Endothelial cell of umbilical vein (primary cell): ENCODE measurements at regions not wholly inside any gene's neighbourhood (a gene's known extent, or its start where the extent isn't known, plus 50 kb on each side); places are given as distances from the start of the nearest gene placed in this dataset.

Source experiments
- GATA2 ChIP-seq: IDR thresholded peaks from 2 replicates; pipeline ENCODE4 v1.7.0; 2011; ENCODE audit warnings: low read depth, mild to moderate bottlenecking, moderate library complexity, mixed read lengths, low read length; ENCODE audit not compliant: insufficient read length, insufficient read depth
- MYC ChIP-seq: IDR thresholded peaks from one replicate; pipeline ENCODE4 v1.6.1; 2011; ENCODE audit warnings: mild to moderate bottlenecking, low read depth, low read length
- POLR2A ChIP-seq: IDR thresholded peaks from 2 replicates; pipeline ENCODE4 v1.6.1; 2012; ENCODE audit warnings: low read depth, mild to moderate bottlenecking, control low read depth, low read length
- POLR2AphosphoS5 ChIP-seq: IDR thresholded peaks from 2 replicates; pipeline ENCODE4 v1.6.1; 2012; ENCODE audit warnings: low read depth, mild to moderate bottlenecking, control low read depth, low read length, moderate library complexity; ENCODE audit not compliant: insufficient read depth
- TF ChIP-seq, protein P1 (sequence below), 2 donors: IDR thresholded peaks; 1 replicate in 1 of 2; 2 replicates in 1 of 2; pipeline ENCODE4 v1.5.1; 2011; ENCODE audit warnings: low read length in 2 of 2, mild to moderate bottlenecking in 2 of 2, moderate library complexity in 2 of 2, control low read depth in 1 of 2, inconsistent platforms in 1 of 2, low read depth in 1 of 2; ENCODE audit not compliant: insufficient read depth in 1 of 2; ENCODE audit errors: extremely low read depth in 1 of 2
- TF ChIP-seq, protein P2 (sequence below): IDR thresholded peaks from 2 replicates; pipeline ENCODE4 v1.6.1; 2011; ENCODE audit not compliant: insufficient read depth, insufficient read length

DNA sequence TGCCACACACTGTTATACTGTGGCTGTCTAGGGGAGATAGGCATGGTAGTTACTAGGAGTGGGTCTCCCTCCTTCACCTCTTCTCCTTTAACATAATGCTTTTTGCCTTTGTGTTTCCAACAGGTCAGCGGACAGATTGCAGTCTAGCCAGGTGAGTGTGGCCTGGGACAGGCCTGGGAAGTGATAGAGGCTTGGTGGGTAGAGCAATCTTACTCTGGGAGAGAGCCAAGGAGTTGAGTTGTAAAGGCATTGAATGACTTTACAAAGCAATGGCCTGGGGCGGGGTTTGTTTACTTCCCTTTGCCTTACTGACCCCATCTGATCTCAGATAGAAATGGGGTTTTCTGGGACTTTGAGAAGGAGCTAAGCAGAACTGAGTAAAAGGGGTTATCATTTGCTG is 51.0 kb upstream of the IKBKE start:
- TF ChIP-seq, protein P1, sequence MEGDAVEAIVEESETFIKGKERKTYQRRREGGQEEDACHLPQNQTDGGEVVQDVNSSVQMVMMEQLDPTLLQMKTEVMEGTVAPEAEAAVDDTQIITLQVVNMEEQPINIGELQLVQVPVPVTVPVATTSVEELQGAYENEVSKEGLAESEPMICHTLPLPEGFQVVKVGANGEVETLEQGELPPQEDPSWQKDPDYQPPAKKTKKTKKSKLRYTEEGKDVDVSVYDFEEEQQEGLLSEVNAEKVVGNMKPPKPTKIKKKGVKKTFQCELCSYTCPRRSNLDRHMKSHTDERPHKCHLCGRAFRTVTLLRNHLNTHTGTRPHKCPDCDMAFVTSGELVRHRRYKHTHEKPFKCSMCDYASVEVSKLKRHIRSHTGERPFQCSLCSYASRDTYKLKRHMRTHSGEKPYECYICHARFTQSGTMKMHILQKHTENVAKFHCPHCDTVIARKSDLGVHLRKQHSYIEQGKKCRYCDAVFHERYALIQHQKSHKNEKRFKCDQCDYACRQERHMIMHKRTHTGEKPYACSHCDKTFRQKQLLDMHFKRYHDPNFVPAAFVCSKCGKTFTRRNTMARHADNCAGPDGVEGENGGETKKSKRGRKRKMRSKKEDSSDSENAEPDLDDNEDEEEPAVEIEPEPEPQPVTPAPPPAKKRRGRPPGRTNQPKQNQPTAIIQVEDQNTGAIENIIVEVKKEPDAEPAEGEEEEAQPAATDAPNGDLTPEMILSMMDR (IDR thresholded peaks at IDR 0.05; ENCODE audit: extremely low read depth in 1 of 2, insufficient read depth in 1 of 2, low read depth in 1 of 2, low read length in 2 of 2) = no peak
- TF ChIP-seq MYC (no peak), GATA2 (no peak), POLR2A (no peak), POLR2AphosphoS5 (no peak)
- TF ChIP-seq, protein P2, sequence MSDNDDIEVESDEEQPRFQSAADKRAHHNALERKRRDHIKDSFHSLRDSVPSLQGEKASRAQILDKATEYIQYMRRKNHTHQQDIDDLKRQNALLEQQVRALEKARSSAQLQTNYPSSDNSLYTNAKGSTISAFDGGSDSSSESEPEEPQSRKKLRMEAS = no peak
